GM23338 (cell line): ENCODE measurements at regions not wholly inside any gene's neighbourhood (a gene's known extent, or its start where the extent isn't known, plus 50 kb on each side); places are given as distances from the start of the nearest gene placed in this dataset.

Experiments used
- ATAC-seq: fragments of 200-7000 bp; cut with Tn5 transposase; 3 replicates; pipeline ENCODE4 v1.9.1; 2020
- DNase-seq: peaks from one replicate; pipeline ENCODE4 v3.0.0-alpha.2; 2015; ENCODE audit warnings: low spot score
- H2AFZ ChIP-seq: fragments of 200-600 bp; sonication (generic); 2 replicates; pipeline ENCODE4 v1.8.0; 2016; ENCODE audit warnings: antibody characterized with exemption, mild to moderate bottlenecking, moderate library complexity
- H3F3A ChIP-seq: fragments of 200-600 bp; sonication (generic); replicated peaks from 2 replicates; pipeline ENCODE4 v1.8.0; 2017; ENCODE audit warnings: antibody characterized with exemption, mixed run types, low read depth
- H3K27ac ChIP-seq: fragments of 200-600 bp; sonication (generic); 2 replicates; pipeline ENCODE4 v1.6.1; 2016; ENCODE audit warnings: low read depth
- H3K27me3 ChIP-seq: fragments of 200-600 bp; sonication (generic); 2 replicates; pipeline ENCODE4 v1.8.0; 2016; ENCODE audit warnings: mild to moderate bottlenecking, mixed run types, moderate library complexity; ENCODE audit not compliant: insufficient read depth
- H3K36me3 ChIP-seq: fragments of 200-600 bp; sonication (generic); 2 replicates; pipeline ENCODE4 v1.8.0; 2016; ENCODE audit warnings: mild to moderate bottlenecking; ENCODE audit not compliant: insufficient read depth
- H3K4me1 ChIP-seq: fragments of 200-600 bp; sonication (generic); 2 replicates; pipeline ENCODE4 v1.8.0; 2016; ENCODE audit warnings: mild to moderate bottlenecking, moderate library complexity; ENCODE audit not compliant: insufficient read depth
- H3K4me2 ChIP-seq: fragments of 200-600 bp; sonication (generic); 2 replicates; pipeline ENCODE4 v1.7.1; 2017; ENCODE audit warnings: mixed run types
- H3K4me3 ChIP-seq: fragments of 200-600 bp; sonication (generic); 2 replicates; pipeline ENCODE4 v1.6.1; 2016; ENCODE audit warnings: mixed run types
- H3K79me2 ChIP-seq: fragments of 200-600 bp; sonication (generic); replicated peaks from 2 replicates; pipeline ENCODE4 v1.8.0; 2017; ENCODE audit warnings: mild to moderate bottlenecking; ENCODE audit not compliant: insufficient read depth
- H3K9me2 ChIP-seq: fragments of 200-600 bp; sonication (generic); 2 replicates; pipeline ENCODE4 v1.8.0; 2017; ENCODE audit not compliant: insufficient read depth
- H4K20me1 ChIP-seq: fragments of 200-600 bp; sonication (generic); replicated peaks from 2 replicates; pipeline ENCODE4 v1.8.0; 2017; ENCODE audit warnings: mild to moderate bottlenecking; ENCODE audit not compliant: insufficient read depth
- H3K27ac Mint-ChIP-seq: 2 replicates; pipeline ENCODE4 v1.8.0; 2020; ENCODE audit warnings: inconsistent platforms, mild to moderate bottlenecking, moderate library complexity, mixed read lengths
- H3K27me3 Mint-ChIP-seq: 3 replicates; pipeline ENCODE4 v1.8.0; 2022; ENCODE audit warnings: low read depth, mild to moderate bottlenecking, moderate library complexity, mixed read lengths, inconsistent platforms; ENCODE audit not compliant: insufficient read depth, poor library complexity
- H3K36me3 Mint-ChIP-seq: 3 replicates; pipeline ENCODE4 v1.8.0; 2021; ENCODE audit warnings: low read depth, mild to moderate bottlenecking, inconsistent platforms, moderate library complexity, mixed read lengths
- H3K4me1 Mint-ChIP-seq: 3 replicates; pipeline ENCODE4 v1.8.0; 2020; ENCODE audit warnings: mild to moderate bottlenecking, inconsistent platforms, mixed read lengths
- H3K4me3 Mint-ChIP-seq: 3 replicates; pipeline ENCODE4 v1.8.0; 2021; ENCODE audit warnings: moderate library complexity, mild to moderate bottlenecking, inconsistent platforms, mixed read lengths
- H3K9me3 Mint-ChIP-seq: 3 replicates; pipeline ENCODE4 v1.8.0; 2020; ENCODE audit warnings: moderate library complexity, mild to moderate bottlenecking, inconsistent platforms, mixed read lengths
- ETS1 ChIP-seq: IDR thresholded peaks from 2 replicates; pipeline ENCODE4 v1.6.1; 2016; ENCODE audit warnings: antibody characterized with exemption
- EZH2 ChIP-seq: fragments of 200-600 bp; sonication (generic); IDR thresholded peaks from one replicate; pipeline ENCODE4 v1.8.0; 2017; ENCODE audit warnings: antibody characterized with exemption, mild to moderate bottlenecking, low read depth; ENCODE audit not compliant: unreplicated experiment
- EZH2phosphoT487 ChIP-seq: fragments of 200-600 bp; sonication (generic); IDR thresholded peaks from one replicate; pipeline ENCODE4 v1.8.1; 2018; ENCODE audit warnings: antibody characterized with exemption; ENCODE audit not compliant: unreplicated experiment
- JUNB ChIP-seq: IDR thresholded peaks from one replicate; pipeline ENCODE4 v1.6.1; 2016; ENCODE audit warnings: antibody characterized with exemption; ENCODE audit not compliant: unreplicated experiment
- NANOG ChIP-seq: IDR thresholded peaks from 2 replicates; pipeline ENCODE4 v1.6.1; 2016; ENCODE audit warnings: antibody characterized with exemption, borderline replicate concordance
- POLR2AphosphoS5 ChIP-seq: IDR thresholded peaks from 2 replicates; pipeline ENCODE4 v1.6.1; 2016; ENCODE audit warnings: antibody characterized with exemption, low read depth
- REST ChIP-seq: IDR thresholded peaks from one replicate; pipeline ENCODE4 v1.6.1; 2018; ENCODE audit warnings: antibody characterized with exemption; ENCODE audit not compliant: unreplicated experiment
- STAT1 ChIP-seq: IDR thresholded peaks from one replicate; pipeline ENCODE4 v1.6.1; 2016; ENCODE audit warnings: antibody characterized with exemption; ENCODE audit not compliant: unreplicated experiment
- ZNF114 ChIP-seq: fragments of 250-450 bp; sonication (Bioruptor Pico); IDR thresholded peaks from 2 replicates; pipeline ENCODE4 v1.5.0; 2020; ENCODE audit warnings: mild to moderate bottlenecking, moderate library complexity
- ZNF331 ChIP-seq: fragments of 250-450 bp; sonication (Bioruptor Pico); IDR thresholded peaks from 2 replicates; pipeline ENCODE4 v1.5.0; 2020; ENCODE audit warnings: low read depth, mild to moderate bottlenecking, moderate library complexity
- TF ChIP-seq, protein P1 (sequence below), 2 experiments: fragments of 200-600 bp in 1 of 2; sonication (generic) in 1 of 2; conservative IDR thresholded peaks; 2 replicates each; pipeline versions ENCODE4 v1.5.1 to v1.6.1; 2016 to 2017; ENCODE audit warnings: antibody characterized with exemption in 2 of 2, low read depth in 2 of 2, mild to moderate bottlenecking in 2 of 2, moderate library complexity in 1 of 2

- no peak for TF ChIP-seq REST
- TF ChIP-seq JUNB = no peak
- no peak for TF ChIP-seq STAT1
- no peak for TF ChIP-seq NANOG
These were observed 193.4 kb downstream of the CDC5L start (continued) for GRCh38 chr6:44580901-44581300.

- Histone ChIP-seq H2AFZ (no peak overlapping the region), H3K9me2 (0 out of 2 replicates have a peak, but pooled peaks cover 3% of the 10 kb centered on the region), H3K79me2 (no peaks in the 10 kb centered on the region), H4K20me1 (no peaks in the 10 kb centered on the region), H3K36me3 (no peaks in the 10 kb centered on the region; the same call in 1 of the 2 replicates), H3F3A (no peaks in the 10 kb centered on the region), H3K4me1 (no peaks in the 10 kb centered on the region), H3K4me3 (no peak overlapping the region), H3K27ac (no peak overlapping the region), H3K27me3 (no peaks in the 10 kb centered on the region), H3K4me2 (no peak overlapping the region)
- H3K27ac Mint-ChIP-seq = no peak overlapping the region
- no peaks in the 10 kb centered on the region for H3K36me3 Mint-ChIP-seq
- H3K4me1 Mint-ChIP-seq = no peaks in the 10 kb centered on the region
- peaks cover 6% of the 10 kb centered on the region; the same call in 2 of the 3 replicates for H3K9me3 Mint-ChIP-seq
- DNase-seq (no peak), ATAC-seq (no peak)
- H3K4me3 Mint-ChIP-seq = no peak overlapping the region
- no peaks in the 10 kb centered on the region for H3K27me3 Mint-ChIP-seq
- TF ChIP-seq ZNF114 (CRISPR knock-in tag) (no peak), ZNF331 (CRISPR knock-in tag) (no peak), NANOG (no peak), EZH2 (no peak), ETS1 (no peak), POLR2AphosphoS5 (no peak), EZH2phosphoT487 (no peak), REST (no peak)
- TF ChIP-seq, protein P1, sequence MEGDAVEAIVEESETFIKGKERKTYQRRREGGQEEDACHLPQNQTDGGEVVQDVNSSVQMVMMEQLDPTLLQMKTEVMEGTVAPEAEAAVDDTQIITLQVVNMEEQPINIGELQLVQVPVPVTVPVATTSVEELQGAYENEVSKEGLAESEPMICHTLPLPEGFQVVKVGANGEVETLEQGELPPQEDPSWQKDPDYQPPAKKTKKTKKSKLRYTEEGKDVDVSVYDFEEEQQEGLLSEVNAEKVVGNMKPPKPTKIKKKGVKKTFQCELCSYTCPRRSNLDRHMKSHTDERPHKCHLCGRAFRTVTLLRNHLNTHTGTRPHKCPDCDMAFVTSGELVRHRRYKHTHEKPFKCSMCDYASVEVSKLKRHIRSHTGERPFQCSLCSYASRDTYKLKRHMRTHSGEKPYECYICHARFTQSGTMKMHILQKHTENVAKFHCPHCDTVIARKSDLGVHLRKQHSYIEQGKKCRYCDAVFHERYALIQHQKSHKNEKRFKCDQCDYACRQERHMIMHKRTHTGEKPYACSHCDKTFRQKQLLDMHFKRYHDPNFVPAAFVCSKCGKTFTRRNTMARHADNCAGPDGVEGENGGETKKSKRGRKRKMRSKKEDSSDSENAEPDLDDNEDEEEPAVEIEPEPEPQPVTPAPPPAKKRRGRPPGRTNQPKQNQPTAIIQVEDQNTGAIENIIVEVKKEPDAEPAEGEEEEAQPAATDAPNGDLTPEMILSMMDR (conservative IDR thresholded peaks at IDR 0.05; ENCODE audit: low read depth in 2 of 2) = no peak
These were observed 195.4 kb downstream of the CDC5L start for GRCh38 chr6:44582930-44583329.
